ENCODE measurements at regions not wholly inside any gene's neighbourhood (a gene's known extent, or its start where the extent isn't known, plus 50 kb on each side); places are given as distances from the start of the nearest gene placed in this dataset.

- ChIA-PET RAD21 (ENCODE audit: low non-redundant PET in 1 of 2, low total read pairs in 2 of 2, uncharacterized antibody in 2 of 2, unreplicated experiment in 2 of 2) (no interaction called here), CTCF (no interaction called here), POLR2A (no interaction called here)
- H4K20me1 ChIP-seq (ENCODE audit: insufficient read depth): no peaks in the 10 kb centered on the region
- TF ChIP-seq ZBTB33 (IDR thresholded peaks at IDR 0.05; ENCODE audit: extremely low read depth, insufficient replicate concordance, low read length): no peak
- TF ChIP-seq SP1 (IDR thresholded peaks at IDR 0.05; ENCODE audit: low read depth): no peak
- no peak for TF ChIP-seq CTCF (IDR thresholded peaks at IDR 0.05 in 2 of 3, conservative IDR thresholded peaks at IDR 0.05 in 1 of 3; ENCODE audit: borderline replicate concordance in 1 of 3, insufficient read depth in 1 of 3, low read depth in 2 of 3, low read length in 2 of 3)
- TF ChIP-seq ZFX (IDR thresholded peaks at IDR 0.05): no peak
- TF ChIP-seq POLR2AphosphoS5 (IDR thresholded peaks at IDR 0.05; ENCODE audit: low read depth, low read length): no peak
- TF ChIP-seq SIN3A (IDR thresholded peaks at IDR 0.05; ENCODE audit: low read depth): no peak
- TF ChIP-seq JUND (IDR thresholded peaks at IDR 0.05): no peak
- no peak for TF ChIP-seq RAD21 (IDR thresholded peaks at IDR 0.05; ENCODE audit: low read depth)
- TF ChIP-seq EZH2phosphoT487 (IDR thresholded peaks at IDR 0.05; ENCODE audit: borderline replicate concordance): no peak
- TF ChIP-seq ZNF274 (IDR thresholded peaks at IDR 0.05; ENCODE audit: low read depth, low read length): no peak
- no peak for TF ChIP-seq REST (IDR thresholded peaks at IDR 0.05; ENCODE audit: low read depth)
- no peak for TF ChIP-seq TCF7L2 (IDR thresholded peaks at IDR 0.05; ENCODE audit: borderline replicate concordance, extremely low read depth, insufficient read depth, insufficient read length)
- no peak for TF ChIP-seq YY1 (IDR thresholded peaks at IDR 0.05; ENCODE audit: extremely low read depth, insufficient replicate concordance, low read depth, low read length)
- ATAC-seq: no peak
- H2AFZ ChIP-seq (ENCODE audit: low read depth, low read length, poor library complexity, severe bottlenecking): no peak overlapping the region
- DNase-seq (ENCODE audit: low read depth, low spot score): no peak
- H3K4me1 ChIP-seq (ENCODE audit: control insufficient read depth in 1 of 2, insufficient read depth in 2 of 2, low read length in 2 of 2): no peaks in the 10 kb centered on the region
- H3K9ac ChIP-seq (ENCODE audit: low read length): no peak overlapping the region
- H3K36me3 ChIP-seq (ENCODE audit: control insufficient read depth in 1 of 2, insufficient read depth in 2 of 2, low read length in 2 of 2): no peaks in the 10 kb centered on the region
- no peak overlapping the region for H3K4me2 ChIP-seq (ENCODE audit: low read length)
- intact Hi-C loops (cut with micrococcal nuclease): no loop called here
- no peaks in the 10 kb centered on the region for H3K9me3 ChIP-seq (ENCODE audit: control insufficient read depth in 1 of 2, insufficient read depth in 1 of 2, low read depth in 1 of 2, low read length in 2 of 2)
- no peak overlapping the region for H3K27ac ChIP-seq (ENCODE audit: low read depth, low read length)
- H3K79me2 ChIP-seq (ENCODE audit: insufficient read depth, low read length): no peaks in the 10 kb centered on the region
- no peaks in the 10 kb centered on the region for H3K9me2 ChIP-seq (ENCODE audit: insufficient read depth)
- no peak overlapping the region for H3K4me3 ChIP-seq (replicated peaks in 1 of 2; ENCODE audit: low read depth in 1 of 2, low read length in 2 of 2)
- H3K27me3 ChIP-seq (ENCODE audit: insufficient read depth, low read length): no peaks in the 10 kb centered on the region
- no TSS peak for BruUV-seq (replicated peaks)
Measured at GRCh38 chr4:158428242-158428641, 93.4 kb upstream of the RXFP1 start.
